Karpas-422 (cell line): ENCODE measurements at regions not wholly inside any gene's neighbourhood (a gene's known extent, or its start where the extent isn't known, plus 50 kb on each side); places are given as distances from the start of the nearest gene placed in this dataset.

Source experiments
- DNase-seq: peaks from one replicate; pipeline ENCODE4 v3.0.0-alpha.2; 2015
- H2AFZ ChIP-seq: fragments of 200-600 bp; sonication (generic); 2 replicates; pipeline ENCODE4 v1.6.1; 2014; ENCODE audit warnings: antibody characterized with exemption, low read length, mixed read lengths
- H3K27ac ChIP-seq: fragments of 200-600 bp; sonication (generic); 2 replicates; pipeline ENCODE4 v1.5.1; 2014; ENCODE audit warnings: mild to moderate bottlenecking, low read length, moderate library complexity
- H3K27me3 ChIP-seq: fragments of 200-600 bp; sonication (generic); 2 replicates; pipeline ENCODE4 v1.6.1; 2014; ENCODE audit warnings: low read length, mixed read lengths
- H3K36me3 ChIP-seq: fragments of 200-600 bp; sonication (generic); 2 replicates; pipeline ENCODE4 v1.6.1; 2014; ENCODE audit warnings: low read length, mixed read lengths; ENCODE audit not compliant: insufficient read depth
- H3K4me1 ChIP-seq: fragments of 200-600 bp; sonication (generic); 2 replicates; pipeline ENCODE4 v1.6.1; 2014; ENCODE audit warnings: mild to moderate bottlenecking, low read length, mixed read lengths
- H3K4me2 ChIP-seq: fragments of 200-600 bp; sonication (generic); 2 replicates; pipeline ENCODE4 v1.6.1; 2014; ENCODE audit warnings: low read length, low read depth, mild to moderate bottlenecking; ENCODE audit not compliant: poor library complexity, severe bottlenecking
- H3K4me3 ChIP-seq: fragments of 200-600 bp; sonication (generic); 2 replicates; pipeline ENCODE4 v1.5.1; 2014; ENCODE audit warnings: mild to moderate bottlenecking, antibody characterized with exemption, low read length, mixed read lengths
- H3K79me2 ChIP-seq: fragments of 200-600 bp; sonication (generic); 2 replicates; pipeline ENCODE4 v1.6.1; 2014; ENCODE audit warnings: mild to moderate bottlenecking, low read length, mixed read lengths
- H3K9ac ChIP-seq: fragments of 200-600 bp; sonication (generic); 2 replicates; pipeline ENCODE4 v1.6.0; 2014; ENCODE audit warnings: low read length
- H3K9me2 ChIP-seq: fragments of 200-600 bp; sonication (generic), shearing (Covaris generic); replicated peaks from 2 replicates; pipeline ENCODE4 v1.6.0; 2014; ENCODE audit warnings: mild to moderate bottlenecking, low read length, moderate library complexity; ENCODE audit not compliant: insufficient read depth
- H3K9me3 ChIP-seq: fragments of 300-700, 200-600 bp; sonication (generic); 2 replicates; pipeline ENCODE4 v1.6.1; 2014; ENCODE audit warnings: low read length, mixed read lengths
- H4K20me1 ChIP-seq: fragments of 200-600 bp; sonication (generic); 2 replicates; pipeline ENCODE4 v1.6.1; 2014; ENCODE audit warnings: mild to moderate bottlenecking, antibody characterized with exemption, low read length, low read depth; ENCODE audit not compliant: insufficient read depth

DNA sequence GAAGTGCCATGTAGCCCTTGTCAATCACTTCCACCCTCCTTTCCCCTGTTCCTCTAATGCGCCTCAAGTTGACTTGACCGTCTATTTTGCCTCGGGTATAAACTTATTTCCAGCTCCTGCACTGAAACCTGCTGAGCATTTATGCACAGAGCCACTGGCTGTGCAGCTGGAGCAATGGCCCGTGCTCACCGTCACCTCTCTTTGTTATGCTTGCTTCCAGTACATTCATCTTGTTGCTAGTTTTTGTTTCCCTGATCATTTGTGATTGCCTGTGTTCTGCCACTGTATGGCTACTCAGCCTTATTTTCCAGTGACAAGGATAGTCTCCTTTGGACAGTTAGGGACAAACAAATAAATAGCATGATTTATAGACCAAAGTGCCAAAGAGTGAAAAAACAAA is 183.1 kb upstream of the C9orf72 start:
- no peaks in the 10 kb centered on the region for H3K79me2 ChIP-seq
- no peaks in the 10 kb centered on the region for H3K27me3 ChIP-seq
- no peak overlapping the region for H3K4me3 ChIP-seq
- H3K4me2 ChIP-seq = no peak overlapping the region
- H3K9me3 ChIP-seq = no peaks in the 10 kb centered on the region
- no peaks in the 10 kb centered on the region for H3K9me2 ChIP-seq
- no peaks in the 10 kb centered on the region for H3K36me3 ChIP-seq
- no peaks in the 10 kb centered on the region for H3K4me1 ChIP-seq
- H3K9ac ChIP-seq = no peak overlapping the region
- no peak for DNase-seq
- H4K20me1 ChIP-seq = no peaks in the 10 kb centered on the region
- H2AFZ ChIP-seq = no peak overlapping the region
- H3K27ac ChIP-seq = no peak overlapping the region

DNA sequence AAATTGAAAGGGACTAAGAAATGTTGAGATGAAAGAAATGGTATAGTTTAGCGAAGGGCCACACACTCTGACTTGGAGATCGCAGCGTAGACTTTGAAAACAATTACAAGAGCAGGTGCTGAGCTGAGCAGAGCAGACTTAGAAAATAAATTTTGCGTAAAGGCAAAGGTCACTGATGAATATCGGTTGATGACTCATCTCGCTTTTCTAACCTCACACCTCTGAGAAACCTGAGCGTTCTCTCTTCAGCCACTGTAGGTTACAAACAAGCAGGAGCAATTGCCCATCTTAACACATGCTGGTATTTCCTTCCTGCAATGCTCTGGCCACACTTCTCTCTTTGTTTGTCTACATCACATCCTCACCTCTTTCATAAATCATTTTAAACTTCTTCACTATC is 190.6 kb upstream of the C9orf72 start:
- no peak overlapping the region for H3K27ac ChIP-seq
- no peaks in the 10 kb centered on the region for H3K9me2 ChIP-seq
- no peaks in the 10 kb centered on the region for H4K20me1 ChIP-seq
- no peaks in the 10 kb centered on the region for H3K9me3 ChIP-seq
- no peak overlapping the region for H3K4me2 ChIP-seq
- H3K4me3 ChIP-seq = no peak overlapping the region
- H3K79me2 ChIP-seq = no peaks in the 10 kb centered on the region
- H3K27me3 ChIP-seq = no peaks in the 10 kb centered on the region
- no peak overlapping the region for H2AFZ ChIP-seq
- H3K4me1 ChIP-seq = no peaks in the 10 kb centered on the region
- no peaks in the 10 kb centered on the region for H3K36me3 ChIP-seq
- no peak for DNase-seq
- no peak overlapping the region for H3K9ac ChIP-seq

DNA sequence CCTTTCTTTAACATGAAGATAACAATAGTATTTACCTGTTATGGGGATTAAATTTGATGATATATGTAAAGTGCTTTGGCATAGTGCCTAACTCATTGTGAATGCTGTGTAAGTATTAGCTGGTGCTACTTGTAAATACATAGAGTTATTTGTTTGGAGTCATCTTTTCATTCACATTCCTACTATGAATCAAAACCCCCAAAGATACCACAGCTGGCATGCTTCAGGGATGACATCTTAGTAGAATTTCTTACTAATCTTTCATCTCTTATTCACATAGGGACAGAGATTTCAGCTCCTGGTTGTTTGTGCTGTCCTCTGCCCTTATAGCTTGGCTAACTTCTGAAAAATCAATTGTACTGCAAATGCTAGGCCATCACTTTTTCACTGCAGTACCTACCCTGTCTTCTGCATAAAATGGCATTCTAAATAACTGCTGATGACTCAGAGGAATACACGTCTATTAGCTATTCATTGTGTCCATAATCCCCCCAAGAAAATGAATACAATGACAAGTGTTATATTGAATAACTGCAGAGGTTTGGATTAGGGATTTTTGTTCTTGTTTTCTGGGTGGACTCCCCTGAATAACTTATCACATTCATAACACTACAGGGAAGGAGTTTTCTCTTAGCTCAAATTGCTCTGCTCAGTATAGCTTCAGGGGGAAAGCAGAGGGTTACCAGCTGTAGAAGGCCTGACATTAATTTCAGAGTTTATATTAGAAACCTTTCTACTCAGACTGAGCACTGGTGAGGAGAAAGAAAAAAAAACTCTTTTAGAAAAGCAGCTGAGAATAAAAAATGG is 192.2 kb upstream of the C9orf72 start:
- no peak overlapping the region for H3K27ac ChIP-seq
- no peak overlapping the region for H3K9ac ChIP-seq
- no peaks in the 10 kb centered on the region for H3K4me1 ChIP-seq
- no peak overlapping the region for H3K4me2 ChIP-seq
- H2AFZ ChIP-seq = no peak overlapping the region
- H3K4me3 ChIP-seq = no peak overlapping the region
- H3K9me2 ChIP-seq = no peaks in the 10 kb centered on the region
- H3K9me3 ChIP-seq = no peaks in the 10 kb centered on the region
- no peaks in the 10 kb centered on the region for H4K20me1 ChIP-seq
- H3K79me2 ChIP-seq = no peaks in the 10 kb centered on the region
- no peaks in the 10 kb centered on the region for H3K36me3 ChIP-seq
- DNase-seq = no peak
- H3K27me3 ChIP-seq = no peaks in the 10 kb centered on the region

DNA sequence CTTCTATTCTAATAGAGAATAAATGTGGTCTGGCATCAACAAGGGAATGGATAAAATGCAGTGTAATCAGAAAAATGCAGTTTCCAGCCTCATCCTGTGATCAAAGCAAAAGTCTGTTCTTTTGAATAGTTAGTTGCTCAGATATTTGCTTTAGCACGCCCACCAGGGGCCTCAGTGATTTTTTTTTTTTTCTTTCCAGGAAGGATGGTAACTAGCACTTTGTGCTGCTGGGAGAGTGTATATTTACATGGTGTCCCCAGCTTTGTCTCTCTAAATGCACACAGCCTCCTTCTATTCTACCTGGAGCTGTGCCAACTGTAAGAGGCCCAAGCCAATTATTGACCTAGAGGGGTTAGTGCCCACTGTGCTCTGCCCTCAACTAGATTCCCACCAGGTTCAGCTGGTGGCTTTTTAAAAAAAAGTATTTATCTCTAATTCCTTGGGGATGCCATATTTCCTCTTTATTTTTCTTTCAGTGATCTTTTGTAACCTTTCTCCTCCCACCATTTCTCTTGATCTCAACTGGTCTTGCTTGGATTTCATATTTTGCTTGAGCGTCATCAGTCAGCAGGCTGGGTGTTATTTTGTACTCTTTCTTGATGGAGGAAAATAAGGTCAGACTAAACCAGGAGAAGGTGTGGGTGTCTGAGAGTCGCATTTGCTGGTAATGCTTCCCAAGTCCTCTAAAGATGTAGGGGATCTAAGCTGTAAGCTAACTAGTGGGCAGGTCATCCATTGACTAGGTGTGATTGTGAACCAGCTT is 193.0 kb upstream of the C9orf72 start:
- Histone ChIP-seq H4K20me1 (no peaks in the 10 kb centered on the region), H3K9me3 (no peaks in the 10 kb centered on the region), H2AFZ (no peak overlapping the region), H3K27me3 (no peaks in the 10 kb centered on the region), H3K79me2 (no peaks in the 10 kb centered on the region), H3K4me1 (no peaks in the 10 kb centered on the region), H3K27ac (no peak overlapping the region), H3K9me2 (no peaks in the 10 kb centered on the region), H3K9ac (no peak overlapping the region), H3K4me3 (no peak overlapping the region), H3K36me3 (no peaks in the 10 kb centered on the region), H3K4me2 (no peak overlapping the region)
- DNase-seq = no peak

DNA sequence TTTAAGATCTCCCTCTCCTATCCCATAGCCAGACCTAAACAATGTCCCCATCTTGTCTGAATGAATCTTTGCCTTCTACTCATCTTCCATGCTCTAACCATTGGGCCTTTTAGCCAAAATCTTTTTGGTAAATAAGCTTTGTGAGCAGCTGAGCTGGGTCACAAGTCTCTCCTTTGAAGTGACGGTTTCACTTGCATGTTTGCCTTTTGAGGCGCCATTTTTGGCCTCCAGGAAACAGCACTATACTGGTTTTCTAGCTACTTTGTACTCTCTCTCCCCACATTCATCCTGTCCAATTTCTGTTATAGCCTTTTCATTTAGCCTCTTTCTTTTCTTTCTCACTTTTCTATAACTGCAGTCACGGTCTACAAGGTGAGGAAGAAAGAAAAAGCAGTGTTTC is 195.5 kb upstream of the C9orf72 start:
- Histone ChIP-seq H3K4me1 (no peaks in the 10 kb centered on the region), H3K36me3 (no peaks in the 10 kb centered on the region), H2AFZ (no peak overlapping the region), H3K4me2 (no peak overlapping the region), H3K27me3 (no peaks in the 10 kb centered on the region), H4K20me1 (no peaks in the 10 kb centered on the region), H3K27ac (no peak overlapping the region), H3K9me3 (no peaks in the 10 kb centered on the region), H3K79me2 (no peaks in the 10 kb centered on the region), H3K4me3 (no peak overlapping the region), H3K9ac (no peak overlapping the region), H3K9me2 (no peaks in the 10 kb centered on the region)
- no peak for DNase-seq

DNA sequence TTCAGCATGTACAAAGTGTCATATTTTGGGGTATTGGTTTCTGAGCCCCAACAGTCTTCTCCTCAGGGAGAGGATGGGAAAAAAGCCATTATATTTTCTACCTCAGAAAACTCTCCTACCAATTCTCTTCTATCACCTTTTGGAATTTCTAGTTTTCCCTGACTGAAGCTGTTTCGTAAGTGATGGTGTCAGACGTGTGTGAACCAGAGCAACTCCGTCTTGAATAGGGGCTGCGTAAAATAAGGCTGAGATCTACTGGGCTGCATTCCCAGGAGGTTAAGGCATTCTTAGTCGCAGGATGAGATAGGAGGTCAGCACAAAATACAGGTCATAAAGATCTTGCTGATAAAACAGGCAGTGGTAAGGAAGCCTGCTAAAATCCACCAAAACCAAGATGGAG is 197.3 kb upstream of the C9orf72 start:
- Histone ChIP-seq H3K9me3 (no peaks in the 10 kb centered on the region), H3K9me2 (no peaks in the 10 kb centered on the region), H4K20me1 (no peaks in the 10 kb centered on the region), H3K4me1 (no peaks in the 10 kb centered on the region), H2AFZ (no peak overlapping the region), H3K27ac (no peak overlapping the region), H3K36me3 (no peaks in the 10 kb centered on the region), H3K9ac (no peak overlapping the region), H3K79me2 (no peaks in the 10 kb centered on the region), H3K4me3 (no peak overlapping the region), H3K4me2 (no peak overlapping the region), H3K27me3 (no peaks in the 10 kb centered on the region)
- DNase-seq = no peak

DNA sequence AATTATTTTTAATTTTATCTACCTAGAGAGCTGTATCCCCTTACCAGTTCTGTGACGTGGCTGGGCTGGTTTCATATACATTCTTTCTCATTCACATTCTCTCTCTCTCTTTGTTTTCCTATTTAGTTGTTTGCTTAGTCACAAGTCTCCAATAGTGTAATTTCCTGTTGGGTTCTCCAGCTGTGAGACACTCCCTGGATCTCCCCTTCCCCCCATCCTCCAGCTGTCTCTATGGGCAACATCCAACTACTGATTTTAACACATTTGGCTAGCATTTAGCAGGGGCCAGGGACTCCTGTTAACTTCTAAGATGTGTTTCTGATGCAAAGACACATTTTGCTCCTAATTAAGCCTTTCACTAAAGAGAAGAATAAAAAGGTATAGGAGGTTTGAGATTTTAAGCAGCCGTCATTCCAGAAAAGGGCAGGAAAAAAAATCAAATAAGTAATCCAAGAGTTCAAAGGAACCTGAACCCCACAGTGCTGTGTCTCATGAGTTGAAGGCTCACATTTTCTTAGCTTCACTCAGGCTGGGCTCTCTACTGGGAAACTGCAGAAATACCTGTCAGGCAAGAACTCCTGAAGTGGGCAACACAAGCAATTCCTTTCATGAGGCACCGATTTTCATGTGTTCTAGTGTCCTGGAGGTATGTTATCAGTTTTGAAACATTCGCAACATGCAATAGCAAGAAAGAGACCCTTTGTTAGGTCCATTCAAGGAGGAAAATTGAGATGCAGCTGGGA is 198.7 kb upstream of the C9orf72 start:
- Histone ChIP-seq H3K9me3 (no peaks in the 10 kb centered on the region), H3K4me2 (no peak overlapping the region), H3K9ac (no peak overlapping the region), H3K36me3 (no peaks in the 10 kb centered on the region), H3K27me3 (0 out of 2 replicates have a peak, but pooled peaks cover 1% of the 10 kb centered on the region), H3K4me3 (no peak overlapping the region), H3K9me2 (no peaks in the 10 kb centered on the region), H3K27ac (no peak overlapping the region), H3K79me2 (no peaks in the 10 kb centered on the region), H4K20me1 (no peaks in the 10 kb centered on the region), H3K4me1 (no peaks in the 10 kb centered on the region), H2AFZ (no peak overlapping the region)
- DNase-seq = no peak
